ENCODE measurements at regions not wholly inside any gene's neighbourhood (a gene's known extent, or its start where the extent isn't known, plus 50 kb on each side); places are given as distances from the start of the nearest gene placed in this dataset.
A peak's percentile ranks its signal among the peaks of the same experiment; 100 is the strongest.

- no peaks in the 10 kb centered on the region for H3K9me3 ChIP-seq (replicated peaks; ENCODE audit: control insufficient read depth, insufficient read depth, low read length)
- H3K27ac ChIP-seq (ENCODE audit: control insufficient read depth, insufficient read depth) = no peak overlapping the region
- no peaks in the 10 kb centered on the region for H4K20me1 ChIP-seq (ENCODE audit: control insufficient read depth, insufficient read depth)
- no peak overlapping the region for H3K4me2 ChIP-seq (ENCODE audit: control insufficient read depth, insufficient read depth)
- H3K9ac ChIP-seq (ENCODE audit: control insufficient read depth, insufficient read depth, low read length) = no peak overlapping the region
- H3K4me3 ChIP-seq = no peak overlapping the region
- H3K4me1 ChIP-seq (ENCODE audit: control insufficient read depth, insufficient read depth, low read length) = no peaks in the 10 kb centered on the region
- TF ChIP-seq PAX5 (IDR thresholded peaks at IDR 0.05; ENCODE audit: borderline replicate concordance, low read depth, low read length) = no peak
- TF ChIP-seq ATF3 (IDR thresholded peaks at IDR 0.05; ENCODE audit: borderline replicate concordance, extremely low read depth, low read depth, low read length) = no peak
- TF ChIP-seq RUNX3 (IDR thresholded peaks at IDR 0.05; ENCODE audit: low read length) = no peak
- CTCF ChIA-PET = no interaction called here
- SMC1A ChIA-PET (ENCODE audit: uncharacterized antibody, unreplicated experiment) = no interaction called here
- RAD21 ChIA-PET (ENCODE audit: unreplicated experiment) = no interaction called here
- BruUV-seq (replicated peaks) = no TSS peak
- FAIRE-seq = no peak
- no peak for DNase-seq (ENCODE audit: low read depth, low spot score)
- H2AFZ ChIP-seq (ENCODE audit: control insufficient read depth, low read depth, low read length) = no peak overlapping the region
- POLR2A ChIA-PET = no interaction called here
- intact Hi-C loops (cut with micrococcal nuclease; ENCODE audit: unreplicated experiment) (no loop called here), in situ Hi-C loops (cut with MboI) (no loop called here)
- H3K27me3 ChIP-seq (replicated peaks in 1 of 2; ENCODE audit: control insufficient read depth in 2 of 2, insufficient read depth in 2 of 2, low read length in 1 of 2) = no peaks in the 10 kb centered on the region; a peak in 1 of 4 replicates
- H3K36me3 ChIP-seq (ENCODE audit: control insufficient read depth in 2 of 2, insufficient read depth in 2 of 2, low read length in 1 of 2) = no peaks in the 10 kb centered on the region
- no peaks in the 10 kb centered on the region for H3K79me2 ChIP-seq (ENCODE audit: control insufficient read depth, insufficient read depth, low read length)
- ATAC-seq = no peak
Measured at GRCh38 chr3:154050766-154051165, 70.4 kb upstream of the ARHGEF26 start.

GRCh38 chr3:154059833-154060232 is 61.4 kb upstream of the ARHGEF26 start:
- TF ChIP-seq ELK1 (IDR thresholded peaks at IDR 0.05; ENCODE audit: low read depth, low read length) (no peak), NRF1 (conservative IDR thresholded peaks at IDR 0.05; ENCODE audit: low read depth, low read length) (no peak), HDAC6 (IDR thresholded peaks at IDR 0.05; ENCODE audit: unreplicated experiment) (no peak), JUND (IDR thresholded peaks at IDR 0.05; ENCODE audit: low read depth, low read length) (no peak), BHLHE40 (IDR thresholded peaks at IDR 0.05; ENCODE audit: borderline replicate concordance in 1 of 2, low read depth in 2 of 2, low read length in 1 of 2) (no peak), GABPA (IDR thresholded peaks at IDR 0.05; ENCODE audit: low read depth) (no peak), ZBTB11 (CRISPR knock-in tag; IDR thresholded peaks at IDR 0.05) (no peak), ZNF622 (IDR thresholded peaks at IDR 0.05) (no peak), RAD51 (IDR thresholded peaks at IDR 0.05) (no peak)
- CTCF ChIA-PET = no interaction called here

More at GRCh38 chr3:154059833-154060232, 61.4 kb upstream of the ARHGEF26 start:
- Histone ChIP-seq H3K9me3 (replicated peaks; ENCODE audit: control insufficient read depth, insufficient read depth, low read length) (no peaks in the 10 kb centered on the region), H3K36me3 (ENCODE audit: control insufficient read depth in 2 of 2, insufficient read depth in 2 of 2, low read length in 1 of 2) (no peaks in the 10 kb centered on the region), H3K27ac (ENCODE audit: control insufficient read depth, insufficient read depth) (no peak overlapping the region), H3K27me3 (replicated peaks in 1 of 2; ENCODE audit: control insufficient read depth in 2 of 2, insufficient read depth in 2 of 2, low read length in 1 of 2) (no peaks in the 10 kb centered on the region), H2AFZ (ENCODE audit: control insufficient read depth, low read depth, low read length) (no peak overlapping the region), H3K79me2 (ENCODE audit: control insufficient read depth, insufficient read depth, low read length) (no peaks in the 10 kb centered on the region), H3K9ac (ENCODE audit: control insufficient read depth, insufficient read depth, low read length) (no peak overlapping the region), H3K4me3 (no peak overlapping the region), H3K4me2 (ENCODE audit: control insufficient read depth, insufficient read depth) (no peak overlapping the region), H4K20me1 (ENCODE audit: control insufficient read depth, insufficient read depth) (no peaks in the 10 kb centered on the region), H3K4me1 (ENCODE audit: control insufficient read depth, insufficient read depth, low read length) (no peaks in the 10 kb centered on the region)
- BruUV-seq (replicated peaks) = no TSS peak
- ChIA-PET SMC1A (ENCODE audit: uncharacterized antibody, unreplicated experiment) (no interaction called here), RAD21 (ENCODE audit: unreplicated experiment) (no interaction called here), POLR2A (no interaction called here)
- FAIRE-seq = no peak
- intact Hi-C loops (cut with micrococcal nuclease; ENCODE audit: unreplicated experiment) = no loop called here
- in situ Hi-C loops (cut with MboI) = no loop called here
- WGBS (ENCODE audit: insufficient coverage, insufficient replicate concordance, low lambda C conversion rate, missing lambda C conversion rate) = 26% methylated on average over 6 of the region's 6 CpGs
- DNase-seq (ENCODE audit: low read depth, low spot score) = no peak
- peak; percentile 16; the same call in 1 of the 3 replicates for ATAC-seq

Measured in GM12878 (cell line).